Activated B cell treated with CpG ODN at 0.5 μM for 24 hours (primary cell): ENCODE measurements at regions not wholly inside any gene's neighbourhood (a gene's known extent, or its start where the extent isn't known, plus 50 kb on each side); places are given as distances from the start of the nearest gene placed in this dataset.
"Not testable (repeated sequence)": the region's sequence is repeated elsewhere in the genome, so short reads cannot be mapped to it uniquely, and the experiment has no call there.

Experiments
- ATAC-seq: fragments of 200-7000 bp; cut with Tn5 transposase; one replicate; pipeline ENCODE4 v1.10.0; 2021; ENCODE audit warnings: low read depth, mild to moderate bottlenecking, moderate library complexity
- CTCF ChIA-PET: fragments of 350-600 bp; sonication (Branson Sonifier 250); formaldehyde crosslinking; loops from one replicate; lab custom pipeline; 2021; ENCODE audit warnings: antibody characterized with exemption; lab: Charles Lee
- POLR2A ChIA-PET: fragments of 350-600 bp; sonication (Branson Sonifier 250); formaldehyde crosslinking; loops from one replicate; lab custom pipeline; 2021; ENCODE audit warnings: antibody characterized with exemption; lab: Charles Lee
- DNase-seq: peaks from one replicate; pipeline ENCODE4 v3.0.0; 2022
- H3K27ac Mint-ChIP-seq: one replicate; pipeline ENCODE4 v1.8.0; 2020; ENCODE audit warnings: mixed read lengths
- H3K27me3 Mint-ChIP-seq: one replicate; pipeline ENCODE4 v1.8.0; 2021; ENCODE audit warnings: mixed read lengths
- H3K36me3 Mint-ChIP-seq: one replicate; pipeline ENCODE4 v1.8.0; 2021; ENCODE audit warnings: low read depth, mixed read lengths
- H3K4me1 Mint-ChIP-seq: one replicate; pipeline ENCODE4 v1.8.0; 2021; ENCODE audit warnings: mixed read lengths
- H3K4me3 Mint-ChIP-seq: one replicate; pipeline ENCODE4 v1.8.0; 2020; ENCODE audit warnings: mild to moderate bottlenecking, mixed read lengths
- H3K9me3 Mint-ChIP-seq: one replicate; pipeline ENCODE4 v1.8.0; 2020; ENCODE audit warnings: mixed read lengths
- intact Hi-C: fragments of 100-400 bp; cut with micrococcal nuclease; formaldehyde crosslinking; loops from one replicate; pipeline ENCODE4 v1.15.1; 2024
- TF ChIP-seq, protein P1 (sequence below): fragments of 200-600 bp; IDR thresholded peaks from one replicate; pipeline ENCODE4 v1.8.0; 2022; ENCODE audit warnings: antibody characterized with exemption, mild to moderate bottlenecking

DNA sequence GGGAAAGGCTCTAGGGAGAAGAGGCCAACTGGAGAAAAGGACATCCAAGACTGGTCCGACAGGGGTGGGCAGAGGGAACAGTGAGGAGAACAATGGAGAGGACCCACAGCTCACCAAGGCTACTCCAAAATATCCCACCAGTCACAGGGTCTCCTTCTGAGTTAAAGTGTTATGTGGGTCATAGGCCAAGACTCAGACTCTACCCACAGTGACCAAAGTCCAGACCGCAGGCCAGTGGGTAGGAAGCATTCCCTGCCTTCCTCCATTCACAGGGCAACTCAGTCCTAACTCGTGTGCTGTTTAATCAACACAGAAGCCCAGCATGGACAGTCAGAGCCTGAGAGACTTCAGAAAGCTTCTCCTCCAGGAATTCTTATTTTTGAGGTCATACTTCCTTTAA lies 260.6 kb downstream of the SMAD2 start:
- H3K4me3 Mint-ChIP-seq: no peak overlapping the region
- H3K27me3 Mint-ChIP-seq: peaks cover 12% of the 10 kb centered on the region
- DNase-seq (no peak), ATAC-seq (no peak)
- CTCF ChIA-PET: no interaction called here
- TF ChIP-seq, protein P1, sequence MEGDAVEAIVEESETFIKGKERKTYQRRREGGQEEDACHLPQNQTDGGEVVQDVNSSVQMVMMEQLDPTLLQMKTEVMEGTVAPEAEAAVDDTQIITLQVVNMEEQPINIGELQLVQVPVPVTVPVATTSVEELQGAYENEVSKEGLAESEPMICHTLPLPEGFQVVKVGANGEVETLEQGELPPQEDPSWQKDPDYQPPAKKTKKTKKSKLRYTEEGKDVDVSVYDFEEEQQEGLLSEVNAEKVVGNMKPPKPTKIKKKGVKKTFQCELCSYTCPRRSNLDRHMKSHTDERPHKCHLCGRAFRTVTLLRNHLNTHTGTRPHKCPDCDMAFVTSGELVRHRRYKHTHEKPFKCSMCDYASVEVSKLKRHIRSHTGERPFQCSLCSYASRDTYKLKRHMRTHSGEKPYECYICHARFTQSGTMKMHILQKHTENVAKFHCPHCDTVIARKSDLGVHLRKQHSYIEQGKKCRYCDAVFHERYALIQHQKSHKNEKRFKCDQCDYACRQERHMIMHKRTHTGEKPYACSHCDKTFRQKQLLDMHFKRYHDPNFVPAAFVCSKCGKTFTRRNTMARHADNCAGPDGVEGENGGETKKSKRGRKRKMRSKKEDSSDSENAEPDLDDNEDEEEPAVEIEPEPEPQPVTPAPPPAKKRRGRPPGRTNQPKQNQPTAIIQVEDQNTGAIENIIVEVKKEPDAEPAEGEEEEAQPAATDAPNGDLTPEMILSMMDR: no peak
- no peaks in the 10 kb centered on the region for H3K9me3 Mint-ChIP-seq
- intact Hi-C loops: no loop called here
- POLR2A ChIA-PET: no interaction called here
- no peaks in the 10 kb centered on the region for H3K36me3 Mint-ChIP-seq
- no peaks in the 10 kb centered on the region for H3K4me1 Mint-ChIP-seq
- H3K27ac Mint-ChIP-seq: no peak overlapping the region

DNA sequence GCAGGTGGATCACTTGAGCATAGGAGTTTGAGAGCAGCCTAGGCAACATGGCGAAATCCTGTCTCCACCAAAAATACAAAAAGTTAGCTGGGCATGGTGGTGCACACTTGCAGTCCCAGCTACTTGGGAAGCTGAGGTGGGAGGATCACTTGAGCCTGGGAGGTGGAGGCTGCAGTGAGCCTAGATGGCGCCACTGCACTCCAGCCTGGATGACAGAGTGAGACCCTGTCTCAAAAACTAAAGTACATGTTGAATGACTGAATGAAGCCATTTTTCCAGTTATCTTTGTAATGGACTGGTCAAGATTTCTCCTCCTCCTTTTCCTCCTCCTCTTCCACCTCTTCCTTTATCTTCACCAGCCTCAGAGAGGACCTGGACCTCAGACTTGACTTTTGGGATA lies 272.0 kb downstream of the SMAD2 start:
- intact Hi-C loops: no loop called here
- no peaks in the 10 kb centered on the region for H3K36me3 Mint-ChIP-seq
- no peaks in the 10 kb centered on the region for H3K4me1 Mint-ChIP-seq
- H3K4me3 Mint-ChIP-seq: no peak overlapping the region
- DNase-seq: no peak
- ATAC-seq: no peak
- CTCF ChIA-PET: no interaction called here
- no peaks in the 10 kb centered on the region for H3K9me3 Mint-ChIP-seq
- POLR2A ChIA-PET: no interaction called here
- H3K27ac Mint-ChIP-seq: no peak overlapping the region
- no peaks in the 10 kb centered on the region for H3K27me3 Mint-ChIP-seq
- TF ChIP-seq, protein P1: no peak

DNA sequence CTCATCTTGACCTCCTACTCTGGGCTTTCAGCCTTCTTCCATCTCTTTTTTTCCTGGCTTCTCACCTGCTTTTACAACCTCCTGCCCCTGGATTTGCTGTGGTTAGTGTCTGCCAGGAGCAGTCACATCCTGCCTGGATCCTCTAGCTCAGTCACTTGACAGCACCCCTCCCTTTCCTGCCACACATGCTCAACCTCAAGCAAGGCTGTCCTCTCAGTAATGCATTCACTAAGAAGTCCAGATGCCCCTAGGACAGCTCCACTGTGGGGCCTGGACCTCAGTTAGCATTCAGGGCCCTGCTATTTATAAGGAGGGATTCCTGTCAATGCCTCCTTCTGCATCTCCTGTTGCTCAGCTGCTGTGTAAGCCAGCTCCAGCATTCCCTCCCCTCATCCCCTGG lies 275.5 kb downstream of the SMAD2 start:
- TF ChIP-seq, protein P1: no peak
- Mint-ChIP-seq H3K36me3 (no peaks in the 10 kb centered on the region), H3K4me3 (no peak overlapping the region), H3K27ac (no peak overlapping the region), H3K9me3 (no peaks in the 10 kb centered on the region), H3K4me1 (no peaks in the 10 kb centered on the region), H3K27me3 (no peaks in the 10 kb centered on the region)
- no peak for DNase-seq
- intact Hi-C loops: no loop called here
- no peak for ATAC-seq
- POLR2A ChIA-PET: no interaction called here
- CTCF ChIA-PET: no interaction called here

DNA sequence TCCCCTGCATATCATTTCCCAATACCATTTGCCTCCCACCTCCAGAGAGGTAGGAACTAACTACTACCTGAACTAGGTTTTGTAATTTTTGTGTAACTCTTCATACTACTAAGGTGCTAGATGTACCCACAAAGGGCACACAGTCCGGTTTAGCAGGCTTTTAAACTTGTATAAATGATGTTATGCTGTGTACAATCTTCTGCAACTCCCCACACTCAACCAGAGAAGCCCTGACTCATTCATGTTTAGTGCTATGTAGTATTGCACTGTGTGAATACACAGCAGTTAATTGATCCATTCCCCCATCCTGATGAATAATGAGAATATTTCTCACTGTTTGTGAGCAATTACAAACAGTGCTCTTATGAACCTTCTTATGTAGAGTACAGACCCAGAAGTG lies 285.6 kb downstream of the SMAD2 start:
- ChIA-PET POLR2A (no interaction called here), CTCF (no interaction called here)
- TF ChIP-seq, protein P1: no peak
- intact Hi-C loops: no loop called here
- Mint-ChIP-seq H3K27me3 (no peaks in the 10 kb centered on the region), H3K27ac (no peak overlapping the region), H3K4me1 (peaks cover 5% of the 10 kb centered on the region), H3K4me3 (no peak overlapping the region), H3K36me3 (no peaks in the 10 kb centered on the region), H3K9me3 (no peaks in the 10 kb centered on the region)
- ATAC-seq (no peak), DNase-seq (no peak)

DNA sequence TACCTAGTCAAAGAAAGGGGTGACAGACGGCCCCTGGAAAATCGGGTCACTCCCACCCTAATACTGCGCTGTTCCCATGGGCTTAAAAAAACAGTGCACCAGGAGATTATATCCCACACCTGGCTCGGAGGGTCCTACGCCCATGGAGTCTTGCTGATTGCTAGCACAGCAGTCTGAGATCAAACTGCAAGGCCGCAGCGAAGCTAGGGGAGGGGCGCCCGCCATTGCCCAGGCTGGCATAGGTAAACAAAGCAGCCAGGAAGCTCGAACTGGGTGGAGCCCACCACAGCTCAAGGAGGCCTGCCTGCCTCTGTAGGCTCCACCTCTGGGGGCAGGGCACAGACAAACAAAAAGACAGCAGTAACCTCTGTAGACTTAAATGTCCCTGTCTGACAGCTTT lies 292.9 kb downstream of the SMAD2 start:
- H3K36me3 Mint-ChIP-seq, H3K9me3 Mint-ChIP-seq, H3K27me3 Mint-ChIP-seq, H3K4me3 Mint-ChIP-seq, POLR2A ChIA-PET, intact Hi-C loops, CTCF ChIA-PET, ATAC-seq, DNase-seq, H3K27ac Mint-ChIP-seq, H3K4me1 Mint-ChIP-seq: not testable (repeated sequence)

DNA sequence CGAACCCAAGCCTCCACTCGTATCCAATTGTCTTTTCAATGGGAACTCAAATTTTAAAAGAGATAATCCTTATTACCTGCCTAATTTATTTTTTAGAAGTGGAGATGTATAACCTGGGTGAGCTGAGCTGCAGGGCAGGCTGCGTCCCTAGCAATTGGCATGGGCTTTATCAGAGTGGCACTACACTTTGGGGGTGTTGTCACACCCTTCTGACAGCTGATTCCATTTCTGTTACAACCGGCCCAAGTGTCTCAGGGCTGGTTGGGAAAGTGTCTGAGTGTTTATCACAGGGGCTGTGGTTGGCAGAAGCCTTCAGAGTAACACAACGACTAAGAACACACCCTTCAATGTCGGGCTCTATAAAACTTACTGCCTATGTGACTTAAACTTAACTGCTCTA lies 295.0 kb downstream of the SMAD2 start:
- DNase-seq: no peak
- H3K27ac Mint-ChIP-seq: no peak overlapping the region
- intact Hi-C loops: no loop called here
- no peaks in the 10 kb centered on the region for H3K4me1 Mint-ChIP-seq
- POLR2A ChIA-PET: no interaction called here
- TF ChIP-seq, protein P1: no peak
- no peaks in the 10 kb centered on the region for H3K9me3 Mint-ChIP-seq
- no peak for ATAC-seq
- CTCF ChIA-PET: no interaction called here
- no peaks in the 10 kb centered on the region for H3K36me3 Mint-ChIP-seq
- H3K4me3 Mint-ChIP-seq: no peak overlapping the region
- H3K27me3 Mint-ChIP-seq: peaks cover 6% of the 10 kb centered on the region
